ENCODE measurements at regions not wholly inside any gene's neighbourhood (a gene's known extent, or its start where the extent isn't known, plus 50 kb on each side); places are given as distances from the start of the nearest gene placed in this dataset.

DNA sequence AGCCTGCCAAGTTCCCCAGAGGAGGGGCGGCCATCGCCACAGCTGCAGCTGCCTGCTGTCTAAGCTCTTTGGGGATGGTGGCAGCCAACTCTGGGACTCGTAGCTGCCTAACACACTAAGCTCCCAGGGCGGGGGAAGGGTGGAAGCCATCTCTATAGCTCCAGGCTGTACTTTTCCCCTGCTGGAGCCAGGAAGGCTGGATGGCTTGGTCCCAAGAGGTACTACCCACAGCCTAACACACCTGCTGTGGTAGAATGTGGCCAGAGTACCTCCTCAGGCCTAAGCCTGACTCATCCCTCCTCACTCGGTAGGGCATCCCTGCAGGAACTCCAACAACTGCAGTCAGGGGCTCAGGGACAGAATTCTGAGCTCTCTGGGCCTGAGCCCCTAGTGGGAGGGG lies 151.7 kb upstream of the TAC1 start:
- TF ChIP-seq, protein P1, sequence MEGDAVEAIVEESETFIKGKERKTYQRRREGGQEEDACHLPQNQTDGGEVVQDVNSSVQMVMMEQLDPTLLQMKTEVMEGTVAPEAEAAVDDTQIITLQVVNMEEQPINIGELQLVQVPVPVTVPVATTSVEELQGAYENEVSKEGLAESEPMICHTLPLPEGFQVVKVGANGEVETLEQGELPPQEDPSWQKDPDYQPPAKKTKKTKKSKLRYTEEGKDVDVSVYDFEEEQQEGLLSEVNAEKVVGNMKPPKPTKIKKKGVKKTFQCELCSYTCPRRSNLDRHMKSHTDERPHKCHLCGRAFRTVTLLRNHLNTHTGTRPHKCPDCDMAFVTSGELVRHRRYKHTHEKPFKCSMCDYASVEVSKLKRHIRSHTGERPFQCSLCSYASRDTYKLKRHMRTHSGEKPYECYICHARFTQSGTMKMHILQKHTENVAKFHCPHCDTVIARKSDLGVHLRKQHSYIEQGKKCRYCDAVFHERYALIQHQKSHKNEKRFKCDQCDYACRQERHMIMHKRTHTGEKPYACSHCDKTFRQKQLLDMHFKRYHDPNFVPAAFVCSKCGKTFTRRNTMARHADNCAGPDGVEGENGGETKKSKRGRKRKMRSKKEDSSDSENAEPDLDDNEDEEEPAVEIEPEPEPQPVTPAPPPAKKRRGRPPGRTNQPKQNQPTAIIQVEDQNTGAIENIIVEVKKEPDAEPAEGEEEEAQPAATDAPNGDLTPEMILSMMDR (IDR thresholded peaks at IDR 0.05), result no peak
- no peak for TF ChIP-seq POLR2A (IDR thresholded peaks at IDR 0.05)

Measured in Peyer's patch (tissue), 4 donors.